HCT116 (cell line): ENCODE measurements at regions not wholly inside any gene's neighbourhood (a gene's known extent, or its start where the extent isn't known, plus 50 kb on each side); places are given as distances from the start of the nearest gene placed in this dataset.

Experiments used
- ATAC-seq: fragments of 200-7000 bp; cut with Tn5 transposase; 2 replicates; pipeline ENCODE4 v1.9.1; 2020; ENCODE audit warnings: mild to moderate bottlenecking, moderate library complexity
- BruUV-seq: library from RNA; stranded (reverse); fragments of 400-500 nt; replicated peaks from 2 replicates; lab custom pipeline; 2021; lab: Mats Ljungman, UMichigan
- CTCF ChIA-PET: fragments of 300-600 bp; sonication (Branson Sonifier 250); formaldehyde crosslinking; loops from one replicate; lab custom pipeline; 2021; ENCODE audit warnings: antibody characterized with exemption; lab: Charles Lee
- POLR2A ChIA-PET: fragments of 300-600, 350-600 bp; sonication (Branson Sonifier 250); formaldehyde crosslinking; loops from one replicate; lab custom pipeline; 2021; ENCODE audit warnings: antibody characterized with exemption; lab: Charles Lee
- RAD21 ChIA-PET, 2 experiments: fragments of 300-600 bp; sonication (Branson Sonifier 250); formaldehyde crosslinking; loops; one replicate each; lab custom pipeline; 2023; ENCODE audit warnings: low total read pairs in 2 of 2; ENCODE audit not compliant: uncharacterized antibody in 2 of 2, unreplicated experiment in 2 of 2, low non-redundant PET in 1 of 2; lab: Charles Lee
- DNase-seq: peaks from one replicate; pipeline ENCODE4 v3.0.0-alpha.2; 2010; ENCODE audit warnings: low read depth, low spot score
- H2AFZ ChIP-seq: fragments of 200-600 bp; shearing (Covaris generic), sonication (generic); 2 replicates; pipeline ENCODE4 v1.6.1; 2017; ENCODE audit warnings: low read depth, mixed run types, mixed read lengths, antibody characterized with exemption, low read length; ENCODE audit not compliant: poor library complexity, severe bottlenecking
- H3K27ac ChIP-seq: 2 replicates; pipeline ENCODE4 v1.5.1; 2012; ENCODE audit warnings: low read depth, low read length
- H3K27me3 ChIP-seq: fragments of 200-600 bp; sonication (generic); 2 replicates; pipeline ENCODE4 v1.6.1; 2016; ENCODE audit warnings: mixed run types, low read length, mixed read lengths; ENCODE audit not compliant: insufficient read depth
- H3K36me3 ChIP-seq, 2 experiments: fragments of 200-500 bp in 1 of 2; fragments of 200-600 bp in 1 of 2; sonication (Bioruptor generic) in 1 of 2; sonication (generic) in 1 of 2; 2 replicates each; pipeline versions ENCODE4 v1.5.1 to v1.6.1; 2014 to 2016; ENCODE audit warnings: low read length in 2 of 2, inconsistent platforms in 1 of 2, mixed read lengths in 1 of 2, mixed run types in 1 of 2; ENCODE audit not compliant: insufficient read depth in 2 of 2, control insufficient read depth in 1 of 2
- H3K4me1 ChIP-seq, 2 experiments: fragments of 200-600 bp in 1 of 2; sonication (generic) in 1 of 2; 2 replicates each; pipeline versions ENCODE4 v1.5.1 to v1.6.1; 2012 to 2017; ENCODE audit warnings: low read length in 2 of 2, inconsistent platforms in 1 of 2, mild to moderate bottlenecking in 1 of 2, mixed read lengths in 1 of 2, mixed run types in 1 of 2, moderate library complexity in 1 of 2; ENCODE audit not compliant: insufficient read depth in 2 of 2, control insufficient read depth in 1 of 2
- H3K4me2 ChIP-seq: fragments of 200-600 bp; sonication (generic); 2 replicates; pipeline ENCODE4 v1.6.1; 2017; ENCODE audit warnings: mixed run types, low read length, mixed read lengths
- H3K4me3 ChIP-seq, 2 experiments: fragments of 200-600 bp in 1 of 2; sonication (generic) in 1 of 2; replicated peaks in 1 of 2; 2 replicates each; pipeline ENCODE4 v1.5.1; 2011 to 2016; ENCODE audit warnings: low read length in 2 of 2, control low read depth in 1 of 2, low read depth in 1 of 2, mild to moderate bottlenecking in 1 of 2, mixed read lengths in 1 of 2, mixed run types in 1 of 2
- H3K79me2 ChIP-seq: fragments of 200-600 bp; sonication (generic); 2 replicates; pipeline ENCODE4 v1.6.1; 2017; ENCODE audit warnings: mild to moderate bottlenecking, mixed run types, low read length, moderate library complexity, mixed read lengths; ENCODE audit not compliant: insufficient read depth
- H3K9ac ChIP-seq: fragments of 200-600 bp; sonication (generic); 2 replicates; pipeline ENCODE4 v1.6.1; 2016; ENCODE audit warnings: low read length, mixed read lengths
- H3K9me2 ChIP-seq: fragments of 200-600 bp; sonication (generic), shearing (Covaris generic); 2 replicates; pipeline ENCODE4 v1.6.1; 2017; ENCODE audit warnings: mixed run types, mild to moderate bottlenecking, moderate library complexity; ENCODE audit not compliant: insufficient read depth
- H3K9me3 ChIP-seq, 2 experiments: fragments of 200-500 bp in 1 of 2; fragments of 200-600 bp in 1 of 2; sonication (Bioruptor generic) in 1 of 2; sonication (generic) in 1 of 2; 2 replicates each; pipeline ENCODE4 v1.6.1; 2014 to 2017; ENCODE audit warnings: low read length in 2 of 2, mixed read lengths in 2 of 2, inconsistent platforms in 1 of 2, low read depth in 1 of 2, mild to moderate bottlenecking in 1 of 2, mixed run types in 1 of 2, moderate library complexity in 1 of 2; ENCODE audit not compliant: control insufficient read depth in 1 of 2, insufficient read depth in 1 of 2
- H4K20me1 ChIP-seq: fragments of 200-600 bp; sonication (generic), shearing (Covaris generic); 2 replicates; pipeline ENCODE4 v1.6.1; 2017; ENCODE audit warnings: mixed run types, mild to moderate bottlenecking, moderate library complexity; ENCODE audit not compliant: insufficient read depth
- CBX3 ChIP-seq: IDR thresholded peaks from 2 replicates; pipeline ENCODE4 v1.6.1; 2012; ENCODE audit warnings: low read depth
- CEBPB ChIP-seq: IDR thresholded peaks from 2 replicates; pipeline ENCODE4 v1.6.1; 2012; ENCODE audit warnings: low read depth
- ELF1 ChIP-seq: IDR thresholded peaks from 2 replicates; pipeline ENCODE4 v1.6.1; 2012; ENCODE audit warnings: low read depth, borderline replicate concordance
- EZH2 ChIP-seq: fragments of 200-600 bp; sonication (generic); IDR thresholded peaks from 2 replicates; pipeline ENCODE4 v1.6.1; 2017; ENCODE audit warnings: antibody characterized with exemption, mixed run types
- EZH2phosphoT487 ChIP-seq: fragments of 200-600 bp; IDR thresholded peaks from 2 replicates; pipeline ENCODE4 v1.6.1; 2018; ENCODE audit warnings: antibody characterized with exemption, borderline replicate concordance
- JUND ChIP-seq: IDR thresholded peaks from 2 replicates; pipeline ENCODE4 v1.6.1; 2012
- MAX ChIP-seq: IDR thresholded peaks from 2 replicates; pipeline ENCODE4 v1.6.1; 2012
- POLR2A ChIP-seq: IDR thresholded peaks from 2 replicates; pipeline ENCODE4 v1.7.0; 2011; ENCODE audit warnings: borderline replicate concordance; ENCODE audit not compliant: insufficient read depth, insufficient read length; ENCODE audit errors: extremely low read depth
- POLR2AphosphoS5 ChIP-seq: IDR thresholded peaks from 2 replicates; pipeline ENCODE4 v1.6.1; 2011; ENCODE audit warnings: mild to moderate bottlenecking, low read depth, low read length, moderate library complexity
- RAD21 ChIP-seq: IDR thresholded peaks from 2 replicates; pipeline ENCODE4 v1.6.1; 2012; ENCODE audit warnings: low read depth, mild to moderate bottlenecking
- SIN3A ChIP-seq: IDR thresholded peaks from 2 replicates; pipeline ENCODE4 v1.6.1; 2012; ENCODE audit warnings: low read depth
- SP1 ChIP-seq: IDR thresholded peaks from 2 replicates; pipeline ENCODE4 v1.6.1; 2012; ENCODE audit warnings: low read depth
- SRF ChIP-seq: IDR thresholded peaks from 2 replicates; pipeline ENCODE4 v1.6.1; 2012; ENCODE audit warnings: low read depth
- TCF7L2 ChIP-seq: IDR thresholded peaks from 2 replicates; pipeline ENCODE4 v1.7.0; 2011; ENCODE audit warnings: borderline replicate concordance, inconsistent platforms; ENCODE audit not compliant: insufficient read depth, insufficient read length; ENCODE audit errors: extremely low read depth
- YY1 ChIP-seq: IDR thresholded peaks from 2 replicates; pipeline ENCODE4 v1.6.1; 2011; ENCODE audit warnings: low read length, low read depth, moderate library complexity, mild to moderate bottlenecking; ENCODE audit not compliant: insufficient replicate concordance; ENCODE audit errors: extremely low read depth
- ZBTB33 ChIP-seq: IDR thresholded peaks from 2 replicates; pipeline ENCODE4 v1.6.1; 2011; ENCODE audit warnings: mild to moderate bottlenecking, low read length, moderate library complexity; ENCODE audit not compliant: insufficient replicate concordance; ENCODE audit errors: extremely low read depth
- ZFX ChIP-seq: fragments of 450-650 bp; IDR thresholded peaks from 2 replicates; pipeline ENCODE4 v1.6.1; 2017
- ZNF274 ChIP-seq: fragments of 200-500 bp; sonication (Bioruptor generic); IDR thresholded peaks from 2 replicates; pipeline ENCODE4 v1.6.1; 2014; ENCODE audit warnings: mild to moderate bottlenecking, low read depth, low read length, inconsistent platforms
- intact Hi-C: fragments of 100-400 bp; cut with micrococcal nuclease; formaldehyde crosslinking; loops from 2 replicates; pipeline ENCODE4 v1.10.0; 2022
- TF ChIP-seq, protein P1 (sequence below): IDR thresholded peaks from 2 replicates; pipeline ENCODE4 v1.6.1; 2012; ENCODE audit warnings: low read depth
- TF ChIP-seq, protein P2 (sequence below): IDR thresholded peaks from 2 replicates; pipeline ENCODE4 v1.6.1; 2012

GRCh38 chr3:103495186-103495585 is 1060.4 kb downstream of the ZPLD1 start:
- CTCF ChIA-PET = no interaction called here
- POLR2A ChIA-PET = no interaction called here

More at GRCh38 chr3:103495186-103495585, 1060.4 kb downstream of the ZPLD1 start:
- no peaks in the 10 kb centered on the region for H3K9me2 ChIP-seq
- H3K9ac ChIP-seq = no peak overlapping the region
- no peaks in the 10 kb centered on the region for H4K20me1 ChIP-seq
- H3K27me3 ChIP-seq = no peaks in the 10 kb centered on the region
- RAD21 ChIA-PET = no interaction called here
- TF ChIP-seq ZNF274 (no peak), CBX3 (no peak), POLR2A (no peak), MAX (no peak), RAD21 (no peak), EZH2 (no peak), EZH2phosphoT487 (no peak), ZFX (no peak), POLR2AphosphoS5 (no peak), TCF7L2 (no peak), ZBTB33 (no peak), SIN3A (no peak), SP1 (no peak), SRF (no peak), CEBPB (no peak), ELF1 (no peak), JUND (no peak), YY1 (no peak)
- TF ChIP-seq, protein P1, sequence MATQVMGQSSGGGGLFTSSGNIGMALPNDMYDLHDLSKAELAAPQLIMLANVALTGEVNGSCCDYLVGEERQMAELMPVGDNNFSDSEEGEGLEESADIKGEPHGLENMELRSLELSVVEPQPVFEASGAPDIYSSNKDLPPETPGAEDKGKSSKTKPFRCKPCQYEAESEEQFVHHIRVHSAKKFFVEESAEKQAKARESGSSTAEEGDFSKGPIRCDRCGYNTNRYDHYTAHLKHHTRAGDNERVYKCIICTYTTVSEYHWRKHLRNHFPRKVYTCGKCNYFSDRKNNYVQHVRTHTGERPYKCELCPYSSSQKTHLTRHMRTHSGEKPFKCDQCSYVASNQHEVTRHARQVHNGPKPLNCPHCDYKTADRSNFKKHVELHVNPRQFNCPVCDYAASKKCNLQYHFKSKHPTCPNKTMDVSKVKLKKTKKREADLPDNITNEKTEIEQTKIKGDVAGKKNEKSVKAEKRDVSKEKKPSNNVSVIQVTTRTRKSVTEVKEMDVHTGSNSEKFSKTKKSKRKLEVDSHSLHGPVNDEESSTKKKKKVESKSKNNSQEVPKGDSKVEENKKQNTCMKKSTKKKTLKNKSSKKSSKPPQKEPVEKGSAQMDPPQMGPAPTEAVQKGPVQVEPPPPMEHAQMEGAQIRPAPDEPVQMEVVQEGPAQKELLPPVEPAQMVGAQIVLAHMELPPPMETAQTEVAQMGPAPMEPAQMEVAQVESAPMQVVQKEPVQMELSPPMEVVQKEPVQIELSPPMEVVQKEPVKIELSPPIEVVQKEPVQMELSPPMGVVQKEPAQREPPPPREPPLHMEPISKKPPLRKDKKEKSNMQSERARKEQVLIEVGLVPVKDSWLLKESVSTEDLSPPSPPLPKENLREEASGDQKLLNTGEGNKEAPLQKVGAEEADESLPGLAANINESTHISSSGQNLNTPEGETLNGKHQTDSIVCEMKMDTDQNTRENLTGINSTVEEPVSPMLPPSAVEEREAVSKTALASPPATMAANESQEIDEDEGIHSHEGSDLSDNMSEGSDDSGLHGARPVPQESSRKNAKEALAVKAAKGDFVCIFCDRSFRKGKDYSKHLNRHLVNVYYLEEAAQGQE = no peak
- TF ChIP-seq, protein P2, sequence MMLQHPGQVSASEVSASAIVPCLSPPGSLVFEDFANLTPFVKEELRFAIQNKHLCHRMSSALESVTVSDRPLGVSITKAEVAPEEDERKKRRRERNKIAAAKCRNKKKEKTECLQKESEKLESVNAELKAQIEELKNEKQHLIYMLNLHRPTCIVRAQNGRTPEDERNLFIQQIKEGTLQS = no peak
- DNase-seq (no peak), ATAC-seq (no peak)
- intact Hi-C loops = no loop called here
- H3K4me1 ChIP-seq = no peaks in the 10 kb centered on the region
- no peaks in the 10 kb centered on the region for H3K36me3 ChIP-seq
- H3K27ac ChIP-seq = no peak overlapping the region
- H3K9me3 ChIP-seq = no peaks in the 10 kb centered on the region
- no peak overlapping the region for H3K4me3 ChIP-seq
- H3K79me2 ChIP-seq = no peaks in the 10 kb centered on the region
- no TSS peak for BruUV-seq
- no peak overlapping the region for H3K4me2 ChIP-seq
- no peak overlapping the region for H2AFZ ChIP-seq
